Bronchial epithelial cell (primary cell): ENCODE measurements at regions not wholly inside any gene's neighbourhood (a gene's known extent, or its start where the extent isn't known, plus 50 kb on each side); places are given as distances from the start of the nearest gene placed in this dataset.

Experiments
- DNase-seq: peaks from one replicate; pipeline ENCODE4 v3.0.0-alpha.2; 2010; ENCODE audit warnings: low read depth
- FAIRE-seq: peaks from 2 replicates; lab custom pipeline; 2011; peaks lifted over from hg19 to GRCh38; lab: Jason Lieb, UNC
- H3K27me3 ChIP-seq: 2 replicates; pipeline ENCODE4 v1.5.1; 2011; ENCODE audit warnings: low read length; ENCODE audit not compliant: control insufficient read depth, insufficient read depth
- H3K36me3 ChIP-seq: 2 replicates; pipeline ENCODE4 v1.5.1; 2011; ENCODE audit warnings: low read length; ENCODE audit not compliant: control insufficient read depth, insufficient read depth
- H3K4me3 ChIP-seq: 2 replicates; pipeline ENCODE4 v1.5.1; 2011; ENCODE audit warnings: mild to moderate bottlenecking, low read depth, low read length, control low read depth
- TF ChIP-seq, protein P1 (sequence below): IDR thresholded peaks from 2 replicates; pipeline ENCODE4 v1.5.1; 2011; ENCODE audit warnings: mild to moderate bottlenecking, moderate library complexity, low read length, control low read depth, inconsistent platforms; ENCODE audit not compliant: insufficient read depth, severe bottlenecking

DNA sequence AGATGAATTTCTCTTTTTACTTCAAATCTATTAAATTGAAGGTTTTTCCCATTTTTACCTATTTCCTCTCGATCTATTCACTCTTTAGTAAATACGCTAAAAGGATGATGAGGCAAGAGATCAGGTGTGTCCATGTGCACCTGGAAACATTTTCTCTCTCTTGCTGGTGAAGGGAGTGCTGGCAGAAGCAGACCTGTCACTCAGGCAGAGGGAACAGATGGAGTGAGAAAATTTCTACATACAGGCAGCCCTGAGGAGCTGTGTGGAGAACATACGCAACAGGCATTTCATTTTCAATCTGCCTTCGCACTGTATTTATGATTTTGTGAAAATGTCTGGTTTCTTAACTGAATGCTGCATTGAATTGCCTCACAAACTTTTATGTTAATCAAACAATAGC, 249.5 kb downstream of the GPM6A start:
- TF ChIP-seq, protein P1, sequence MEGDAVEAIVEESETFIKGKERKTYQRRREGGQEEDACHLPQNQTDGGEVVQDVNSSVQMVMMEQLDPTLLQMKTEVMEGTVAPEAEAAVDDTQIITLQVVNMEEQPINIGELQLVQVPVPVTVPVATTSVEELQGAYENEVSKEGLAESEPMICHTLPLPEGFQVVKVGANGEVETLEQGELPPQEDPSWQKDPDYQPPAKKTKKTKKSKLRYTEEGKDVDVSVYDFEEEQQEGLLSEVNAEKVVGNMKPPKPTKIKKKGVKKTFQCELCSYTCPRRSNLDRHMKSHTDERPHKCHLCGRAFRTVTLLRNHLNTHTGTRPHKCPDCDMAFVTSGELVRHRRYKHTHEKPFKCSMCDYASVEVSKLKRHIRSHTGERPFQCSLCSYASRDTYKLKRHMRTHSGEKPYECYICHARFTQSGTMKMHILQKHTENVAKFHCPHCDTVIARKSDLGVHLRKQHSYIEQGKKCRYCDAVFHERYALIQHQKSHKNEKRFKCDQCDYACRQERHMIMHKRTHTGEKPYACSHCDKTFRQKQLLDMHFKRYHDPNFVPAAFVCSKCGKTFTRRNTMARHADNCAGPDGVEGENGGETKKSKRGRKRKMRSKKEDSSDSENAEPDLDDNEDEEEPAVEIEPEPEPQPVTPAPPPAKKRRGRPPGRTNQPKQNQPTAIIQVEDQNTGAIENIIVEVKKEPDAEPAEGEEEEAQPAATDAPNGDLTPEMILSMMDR: no peak
- DNase-seq (no peak), FAIRE-seq (no peak)
- no peaks in the 10 kb centered on the region for H3K36me3 ChIP-seq
- no peaks in the 10 kb centered on the region for H3K27me3 ChIP-seq
- H3K4me3 ChIP-seq: no peak overlapping the region
